Chondrocyte (in vitro differentiated cells): ENCODE measurements at regions not wholly inside any gene's neighbourhood (a gene's known extent, or its start where the extent isn't known, plus 50 kb on each side); places are given as distances from the start of the nearest gene placed in this dataset.

Experiments
- DNase-seq: peaks from one replicate; pipeline ENCODE4 v3.0.0; 2021; ENCODE audit warnings: mixed read lengths, low spot score
- H3K27ac Mint-ChIP-seq: one replicate; pipeline ENCODE4 v1.8.0; 2021; ENCODE audit warnings: mild to moderate bottlenecking, moderate library complexity, mixed read lengths; ENCODE audit not compliant: unreplicated experiment
- H3K27me3 Mint-ChIP-seq: 2 replicates; pipeline ENCODE4 v1.8.0; 2021; ENCODE audit warnings: low read depth, mixed read lengths
- H3K36me3 Mint-ChIP-seq: 2 replicates; pipeline ENCODE4 v1.8.0; 2021; ENCODE audit warnings: low read depth, mixed read lengths
- H3K4me1 Mint-ChIP-seq: 2 replicates; pipeline ENCODE4 v1.8.0; 2021; ENCODE audit warnings: low read depth, mild to moderate bottlenecking, mixed read lengths
- H3K4me3 Mint-ChIP-seq: one replicate; pipeline ENCODE4 v1.8.0; 2021; ENCODE audit warnings: mild to moderate bottlenecking, moderate library complexity, mixed read lengths; ENCODE audit not compliant: unreplicated experiment
- H3K9me3 Mint-ChIP-seq: 2 replicates; pipeline ENCODE4 v1.8.0; 2021; ENCODE audit warnings: low read depth, mixed read lengths
- CTCF ChIP-seq: fragments of 200-600 bp; sonication (generic); IDR thresholded peaks from 2 replicates; pipeline ENCODE4 v1.5.0; 2021; ENCODE audit warnings: antibody characterized with exemption, mild to moderate bottlenecking, moderate library complexity

- Mint-ChIP-seq H3K27ac (no peak overlapping the region), H3K4me1 (no peaks in the 10 kb centered on the region), H3K9me3 (peaks cover 10% of the 10 kb centered on the region), H3K4me3 (no peak overlapping the region), H3K36me3 (no peaks in the 10 kb centered on the region), H3K27me3 (no peaks in the 10 kb centered on the region)
- no peak for DNase-seq
- TF ChIP-seq CTCF: no peak
Observed at GRCh38 chr4:30370105-30370504, 350.1 kb upstream of the PCDH7 start.

- DNase-seq: no peak
- TF ChIP-seq CTCF: peak; percentile 87
- Mint-ChIP-seq H3K36me3 (no peaks in the 10 kb centered on the region), H3K9me3 (peaks cover 4% of the 10 kb centered on the region), H3K4me1 (peaks cover 3% of the 10 kb centered on the region), H3K27ac (no peak overlapping the region), H3K27me3 (no peaks in the 10 kb centered on the region), H3K4me3 (peak overlapping the region; percentile 1)
Observed at GRCh38 chr4:30380404-30380998, 339.7 kb upstream of the PCDH7 start.

GRCh38 chr4:30385650-30386049 is 334.5 kb upstream of the PCDH7 start:
- no peak for DNase-seq
- no peak overlapping the region for H3K27ac Mint-ChIP-seq
- H3K36me3 Mint-ChIP-seq: no peaks in the 10 kb centered on the region
- no peaks in the 10 kb centered on the region for H3K9me3 Mint-ChIP-seq
- H3K4me1 Mint-ChIP-seq: no peaks in the 10 kb centered on the region
- H3K27me3 Mint-ChIP-seq: no peaks in the 10 kb centered on the region
- TF ChIP-seq CTCF: no peak
- no peak overlapping the region for H3K4me3 Mint-ChIP-seq

GRCh38 chr4:30386266-30386895 is 333.8 kb upstream of the PCDH7 start:
- H3K9me3 Mint-ChIP-seq: no peaks in the 10 kb centered on the region
- no peak for DNase-seq
- H3K4me1 Mint-ChIP-seq: no peaks in the 10 kb centered on the region
- H3K27me3 Mint-ChIP-seq: no peaks in the 10 kb centered on the region
- H3K4me3 Mint-ChIP-seq: no peak overlapping the region
- TF ChIP-seq CTCF: no peak
- H3K36me3 Mint-ChIP-seq: no peaks in the 10 kb centered on the region
- H3K27ac Mint-ChIP-seq: no peak overlapping the region

- H3K4me1 Mint-ChIP-seq: peaks cover 17% of the 10 kb centered on the region
- no peak for TF ChIP-seq CTCF
- peaks cover 3% of the 10 kb centered on the region for H3K36me3 Mint-ChIP-seq
- no peaks in the 10 kb centered on the region for H3K27me3 Mint-ChIP-seq
- H3K9me3 Mint-ChIP-seq: peaks cover 10% of the 10 kb centered on the region
- DNase-seq: no peak
- no peak overlapping the region for H3K4me3 Mint-ChIP-seq
- H3K27ac Mint-ChIP-seq: no peak overlapping the region
Observed at GRCh38 chr4:30395902-30396301, 324.3 kb upstream of the PCDH7 start.
